HCT116 (cell line): ENCODE measurements at regions not wholly inside any gene's neighbourhood (a gene's known extent, or its start where the extent isn't known, plus 50 kb on each side); places are given as distances from the start of the nearest gene placed in this dataset.

ENCODE experiments used
- CEBPB ChIP-seq: IDR thresholded peaks from 2 replicates; pipeline ENCODE4 v1.6.1; 2012; ENCODE audit warnings: low read depth
- ELF1 ChIP-seq: IDR thresholded peaks from 2 replicates; pipeline ENCODE4 v1.6.1; 2012; ENCODE audit warnings: low read depth, borderline replicate concordance
- EZH2 ChIP-seq: fragments of 200-600 bp; sonication (generic); IDR thresholded peaks from 2 replicates; pipeline ENCODE4 v1.6.1; 2017; ENCODE audit warnings: antibody characterized with exemption, mixed run types
- POLR2A ChIP-seq: IDR thresholded peaks from 2 replicates; pipeline ENCODE4 v1.7.0; 2011; ENCODE audit warnings: borderline replicate concordance; ENCODE audit not compliant: insufficient read depth, insufficient read length; ENCODE audit errors: extremely low read depth
- POLR2AphosphoS5 ChIP-seq: IDR thresholded peaks from 2 replicates; pipeline ENCODE4 v1.6.1; 2011; ENCODE audit warnings: mild to moderate bottlenecking, low read depth, low read length, moderate library complexity
- RAD21 ChIP-seq: IDR thresholded peaks from 2 replicates; pipeline ENCODE4 v1.6.1; 2012; ENCODE audit warnings: low read depth, mild to moderate bottlenecking
- SP1 ChIP-seq: IDR thresholded peaks from 2 replicates; pipeline ENCODE4 v1.6.1; 2012; ENCODE audit warnings: low read depth
- SRF ChIP-seq: IDR thresholded peaks from 2 replicates; pipeline ENCODE4 v1.6.1; 2012; ENCODE audit warnings: low read depth
- YY1 ChIP-seq: IDR thresholded peaks from 2 replicates; pipeline ENCODE4 v1.6.1; 2011; ENCODE audit warnings: low read length, low read depth, moderate library complexity, mild to moderate bottlenecking; ENCODE audit not compliant: insufficient replicate concordance; ENCODE audit errors: extremely low read depth
- ZNF274 ChIP-seq: fragments of 200-500 bp; sonication (Bioruptor generic); IDR thresholded peaks from 2 replicates; pipeline ENCODE4 v1.6.1; 2014; ENCODE audit warnings: mild to moderate bottlenecking, low read depth, low read length, inconsistent platforms
- TF ChIP-seq, protein P1 (sequence below): IDR thresholded peaks from 2 replicates; pipeline ENCODE4 v1.6.1; 2012
- TF ChIP-seq, protein P2 (sequence below), 3 experiments: fragments of 200-600 bp in 1 of 3; sonication (generic) in 1 of 3; IDR thresholded peaks in 2 of 3; conservative IDR thresholded peaks in 1 of 3; 2 replicates each; pipeline ENCODE4 v1.5.1; 2012 to 2017; ENCODE audit warnings: low read depth in 2 of 3, low read length in 2 of 3, antibody characterized with exemption in 1 of 3, borderline replicate concordance in 1 of 3, control low read depth in 1 of 3, mild to moderate bottlenecking in 1 of 3, mixed read lengths in 1 of 3, mixed run types in 1 of 3, moderate library complexity in 1 of 3; ENCODE audit not compliant: insufficient read depth in 1 of 3
- TF ChIP-seq, protein P3 (sequence below): IDR thresholded peaks from 2 replicates; pipeline ENCODE4 v1.6.1; 2012

DNA sequence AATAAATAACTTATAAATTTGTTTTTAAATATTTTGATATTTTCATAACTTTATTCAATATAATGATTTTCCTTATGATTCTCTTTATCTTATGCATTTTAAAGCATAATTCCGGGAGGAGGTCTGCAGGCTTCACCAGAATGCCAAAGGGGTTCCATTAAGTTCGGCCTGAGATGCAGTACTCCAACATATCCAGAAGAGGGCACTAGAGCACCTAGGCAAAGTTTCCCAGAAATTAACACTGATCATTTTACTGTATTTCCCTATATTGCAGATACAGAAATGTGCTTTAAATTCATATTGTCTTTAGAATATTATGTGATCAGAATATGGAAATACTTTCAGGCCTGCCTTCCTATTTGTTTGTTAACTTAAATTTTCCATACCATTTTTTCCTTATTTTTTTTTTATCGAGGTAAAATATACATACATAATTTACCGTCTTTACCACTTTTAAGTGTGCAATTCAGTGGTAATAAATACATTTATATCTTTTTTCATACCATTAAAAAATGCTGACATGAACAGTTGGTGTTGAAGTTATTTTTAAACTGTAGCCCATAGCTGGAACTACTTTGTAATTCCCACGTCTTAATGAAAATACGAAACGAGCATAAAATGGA lies 58.9 kb upstream of the TM9SF2 start:
- TF ChIP-seq, protein P1, sequence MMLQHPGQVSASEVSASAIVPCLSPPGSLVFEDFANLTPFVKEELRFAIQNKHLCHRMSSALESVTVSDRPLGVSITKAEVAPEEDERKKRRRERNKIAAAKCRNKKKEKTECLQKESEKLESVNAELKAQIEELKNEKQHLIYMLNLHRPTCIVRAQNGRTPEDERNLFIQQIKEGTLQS = no peak
- TF ChIP-seq, protein P2, sequence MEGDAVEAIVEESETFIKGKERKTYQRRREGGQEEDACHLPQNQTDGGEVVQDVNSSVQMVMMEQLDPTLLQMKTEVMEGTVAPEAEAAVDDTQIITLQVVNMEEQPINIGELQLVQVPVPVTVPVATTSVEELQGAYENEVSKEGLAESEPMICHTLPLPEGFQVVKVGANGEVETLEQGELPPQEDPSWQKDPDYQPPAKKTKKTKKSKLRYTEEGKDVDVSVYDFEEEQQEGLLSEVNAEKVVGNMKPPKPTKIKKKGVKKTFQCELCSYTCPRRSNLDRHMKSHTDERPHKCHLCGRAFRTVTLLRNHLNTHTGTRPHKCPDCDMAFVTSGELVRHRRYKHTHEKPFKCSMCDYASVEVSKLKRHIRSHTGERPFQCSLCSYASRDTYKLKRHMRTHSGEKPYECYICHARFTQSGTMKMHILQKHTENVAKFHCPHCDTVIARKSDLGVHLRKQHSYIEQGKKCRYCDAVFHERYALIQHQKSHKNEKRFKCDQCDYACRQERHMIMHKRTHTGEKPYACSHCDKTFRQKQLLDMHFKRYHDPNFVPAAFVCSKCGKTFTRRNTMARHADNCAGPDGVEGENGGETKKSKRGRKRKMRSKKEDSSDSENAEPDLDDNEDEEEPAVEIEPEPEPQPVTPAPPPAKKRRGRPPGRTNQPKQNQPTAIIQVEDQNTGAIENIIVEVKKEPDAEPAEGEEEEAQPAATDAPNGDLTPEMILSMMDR (IDR thresholded peaks at IDR 0.05 in 2 of 3, conservative IDR thresholded peaks at IDR 0.05 in 1 of 3; ENCODE audit: borderline replicate concordance in 1 of 3, insufficient read depth in 1 of 3, low read depth in 2 of 3, low read length in 2 of 3) = peak; percentile 67 to 82 (median 82)
- TF ChIP-seq EZH2 = no peak
- peak; percentile 88 for TF ChIP-seq RAD21
- TF ChIP-seq POLR2A = no peak
- TF ChIP-seq POLR2AphosphoS5 = no peak
- TF ChIP-seq CEBPB = no peak
- no peak for TF ChIP-seq SP1
- no peak for TF ChIP-seq ZNF274
- TF ChIP-seq, protein P3, sequence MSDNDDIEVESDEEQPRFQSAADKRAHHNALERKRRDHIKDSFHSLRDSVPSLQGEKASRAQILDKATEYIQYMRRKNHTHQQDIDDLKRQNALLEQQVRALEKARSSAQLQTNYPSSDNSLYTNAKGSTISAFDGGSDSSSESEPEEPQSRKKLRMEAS = no peak
- TF ChIP-seq ELF1 = no peak
- TF ChIP-seq YY1 = no peak
- TF ChIP-seq SRF = no peak
